ENCODE measurements at regions not wholly inside any gene's neighbourhood (a gene's known extent, or its start where the extent isn't known, plus 50 kb on each side); places are given as distances from the start of the nearest gene placed in this dataset.

GRCh38 chr2:15799432-15799827, 140.9 kb upstream of the MYCN start (continued):
- TF ChIP-seq ZNF462 (CRISPR knock-in tag; IDR thresholded peaks at IDR 0.05) (no peak), ZNF331 (CRISPR knock-in tag; IDR thresholded peaks at IDR 0.05; ENCODE audit: low read depth) (no peak), POLR2AphosphoS5 (IDR thresholded peaks at IDR 0.05; ENCODE audit: low read depth) (no peak), ZNF114 (CRISPR knock-in tag; IDR thresholded peaks at IDR 0.05) (no peak), CREB1 (CRISPR knock-in tag; IDR thresholded peaks at IDR 0.05; ENCODE audit: low read depth) (no peak), STAT1 (IDR thresholded peaks at IDR 0.05; ENCODE audit: unreplicated experiment) (no peak)

- H3K27me3 Mint-ChIP-seq (ENCODE audit: insufficient read depth, low read depth, poor library complexity): peaks cover 14% of the 10 kb centered on the region
- H3K4me3 Mint-ChIP-seq: no peak overlapping the region
- H3K4me1 Mint-ChIP-seq: peaks cover 11% of the 10 kb centered on the region
- no peaks in the 10 kb centered on the region for H3K36me3 Mint-ChIP-seq (ENCODE audit: low read depth)
- peak; percentile 69 for ATAC-seq
- Histone ChIP-seq H3K27ac (ENCODE audit: low read depth) (no peak overlapping the region), H3K79me2 (replicated peaks; ENCODE audit: insufficient read depth) (no peaks in the 10 kb centered on the region), H4K20me1 (replicated peaks; ENCODE audit: insufficient read depth) (no peaks in the 10 kb centered on the region), H3K27me3 (ENCODE audit: insufficient read depth) (no peaks in the 10 kb centered on the region), H3F3A (replicated peaks; ENCODE audit: low read depth) (no peaks in the 10 kb centered on the region), H3K4me1 (ENCODE audit: insufficient read depth) (peaks cover 6% of the 10 kb centered on the region; the same call in 1 of the 2 replicates), H3K9me2 (ENCODE audit: insufficient read depth) (peaks cover 9% of the 10 kb centered on the region; the same call in 1 of the 2 replicates), H3K4me3 (no peak overlapping the region), H2AFZ (peak overlapping the region; percentile 88), H3K36me3 (ENCODE audit: insufficient read depth) (no peaks in the 10 kb centered on the region), H3K4me2 (no peak overlapping the region)
- H3K9me3 Mint-ChIP-seq: peaks cover 4% of the 10 kb centered on the region; the same call in 1 of the 3 replicates
- DNase-seq (ENCODE audit: low spot score): peak; percentile 64
- H3K27ac Mint-ChIP-seq: no peak overlapping the region
- TF ChIP-seq ZNF462 (CRISPR knock-in tag; IDR thresholded peaks at IDR 0.05) (no peak), ZNF331 (CRISPR knock-in tag; IDR thresholded peaks at IDR 0.05; ENCODE audit: low read depth) (no peak), STAT1 (IDR thresholded peaks at IDR 0.05; ENCODE audit: unreplicated experiment) (no peak), CREB1 (CRISPR knock-in tag; IDR thresholded peaks at IDR 0.05; ENCODE audit: low read depth) (no peak)
These were observed 139.6 kb upstream of the MYCN start for GRCh38 chr2:15800495-15801329.

Measured in GM23338 (cell line).